Vagina (tissue), 2 donors: ENCODE measurements at regions not wholly inside any gene's neighbourhood (a gene's known extent, or its start where the extent isn't known, plus 50 kb on each side); places are given as distances from the start of the nearest gene placed in this dataset.
"Not testable (repeated sequence)": the region's sequence is repeated elsewhere in the genome, so short reads cannot be mapped to it uniquely, and the experiment has no call there.

Experiments used
- DNase-seq, 2 donors: peaks; one replicate each; pipeline ENCODE4 v3.0.0-alpha.2; 2017; ENCODE audit errors: extremely low spot score in 2 of 2
- H3K27ac ChIP-seq: fragments of 200-600 bp; sonication (generic); one replicate; pipeline ENCODE4 v1.5.1; 2019
- H3K27me3 ChIP-seq: fragments of 200-600 bp; sonication (generic); one replicate; pipeline ENCODE4 v1.5.1; 2019
- H3K36me3 ChIP-seq, 2 donors: fragments of 200-600 bp; sonication (generic); one replicate each; pipeline ENCODE4 v1.5.1; 2017 to 2019
- H3K4me1 ChIP-seq: fragments of 200-600 bp; sonication (generic); one replicate; pipeline ENCODE4 v1.5.1; 2019
- H3K4me3 ChIP-seq, 2 donors: fragments of 200-600 bp; sonication (generic); 1 replicate in 1 of 2; 2 replicates in 1 of 2; pipeline ENCODE4 v1.5.1; 2016 to 2019
- H3K9me3 ChIP-seq: fragments of 200-600 bp; sonication (generic); one replicate; pipeline ENCODE4 v1.5.1; 2019
- POLR2A ChIP-seq, 2 donors: fragments of 450-650 bp; IDR thresholded peaks; one replicate each; pipeline ENCODE4 v1.6.1; 2017; ENCODE audit warnings: antibody characterized with exemption in 2 of 2, mild to moderate bottlenecking in 2 of 2, moderate library complexity in 2 of 2
- POLR2AphosphoS5 ChIP-seq, 2 donors: sonication (generic); formaldehyde crosslinking; IDR thresholded peaks; one replicate each; pipeline ENCODE4 v1.9.0; 2017; ENCODE audit warnings: antibody characterized with exemption in 2 of 2, mild to moderate bottlenecking in 2 of 2, low read depth in 1 of 2; ENCODE audit not compliant: insufficient read depth in 1 of 2
- intact Hi-C: fragments of 100-400 bp; cut with DNase I; formaldehyde crosslinking; loops from one replicate; pipeline ENCODE4 v1.15.1; 2023
- TF ChIP-seq, protein P1 (sequence below), 3 experiments: fragments of 450-650 bp in 2 of 3; fragments of 200-600 bp in 1 of 3; sonication (generic) in 1 of 3; IDR thresholded peaks; one replicate each; pipeline ENCODE4 v1.5.1; 2017 to 2019; ENCODE audit warnings: antibody characterized with exemption in 3 of 3, mild to moderate bottlenecking in 2 of 3, moderate library complexity in 2 of 3

DNA sequence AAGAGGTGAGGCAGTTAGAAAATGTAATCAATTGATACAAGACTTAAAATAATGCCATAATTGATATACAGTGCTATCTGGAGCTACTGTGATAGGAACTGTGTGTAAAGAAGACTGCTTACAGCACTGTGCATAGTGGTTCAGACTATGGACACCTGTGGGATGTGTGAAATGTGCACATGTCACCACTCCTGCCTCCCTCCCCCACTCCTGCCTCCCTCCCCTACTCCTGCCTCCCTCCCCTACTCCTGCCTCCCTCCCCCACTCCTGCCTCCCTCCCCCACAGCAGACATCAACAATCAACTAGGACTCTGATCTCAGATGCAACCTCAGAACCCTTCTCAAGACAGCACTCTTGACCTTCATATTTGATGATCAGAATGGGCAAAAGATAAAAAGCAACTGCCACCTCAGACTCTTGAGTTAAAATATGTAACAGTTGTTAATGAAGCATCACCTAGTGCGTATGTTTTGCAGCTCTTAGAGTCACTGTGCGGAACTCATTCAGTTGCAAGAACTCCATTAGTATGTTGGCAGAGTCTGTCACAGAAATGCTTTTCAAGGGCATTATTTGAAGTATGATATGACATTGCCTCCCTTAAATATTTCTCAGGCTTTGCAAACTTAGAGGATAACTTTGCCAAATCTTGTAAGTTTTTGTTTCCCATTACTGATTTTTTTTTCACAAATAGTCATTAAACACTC is 255.2 kb upstream of the DDHD1 start:
- H3K9me3 ChIP-seq, result no peaks in the 10 kb centered on the region
- H3K36me3 ChIP-seq, result no peaks in the 10 kb centered on the region
- no peak overlapping the region for H3K4me3 ChIP-seq
- H3K4me1 ChIP-seq, result no peaks in the 10 kb centered on the region
- TF ChIP-seq POLR2AphosphoS5 (IDR thresholded peaks at IDR 0.05; ENCODE audit: insufficient read depth in 1 of 2, low read depth in 1 of 2) (no peak), POLR2A (IDR thresholded peaks at IDR 0.05) (no peak)
- TF ChIP-seq, protein P1, sequence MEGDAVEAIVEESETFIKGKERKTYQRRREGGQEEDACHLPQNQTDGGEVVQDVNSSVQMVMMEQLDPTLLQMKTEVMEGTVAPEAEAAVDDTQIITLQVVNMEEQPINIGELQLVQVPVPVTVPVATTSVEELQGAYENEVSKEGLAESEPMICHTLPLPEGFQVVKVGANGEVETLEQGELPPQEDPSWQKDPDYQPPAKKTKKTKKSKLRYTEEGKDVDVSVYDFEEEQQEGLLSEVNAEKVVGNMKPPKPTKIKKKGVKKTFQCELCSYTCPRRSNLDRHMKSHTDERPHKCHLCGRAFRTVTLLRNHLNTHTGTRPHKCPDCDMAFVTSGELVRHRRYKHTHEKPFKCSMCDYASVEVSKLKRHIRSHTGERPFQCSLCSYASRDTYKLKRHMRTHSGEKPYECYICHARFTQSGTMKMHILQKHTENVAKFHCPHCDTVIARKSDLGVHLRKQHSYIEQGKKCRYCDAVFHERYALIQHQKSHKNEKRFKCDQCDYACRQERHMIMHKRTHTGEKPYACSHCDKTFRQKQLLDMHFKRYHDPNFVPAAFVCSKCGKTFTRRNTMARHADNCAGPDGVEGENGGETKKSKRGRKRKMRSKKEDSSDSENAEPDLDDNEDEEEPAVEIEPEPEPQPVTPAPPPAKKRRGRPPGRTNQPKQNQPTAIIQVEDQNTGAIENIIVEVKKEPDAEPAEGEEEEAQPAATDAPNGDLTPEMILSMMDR (IDR thresholded peaks at IDR 0.05), result no peak
- no peak for DNase-seq
- no peak overlapping the region for H3K27ac ChIP-seq
- H3K27me3 ChIP-seq, result no peaks in the 10 kb centered on the region
- intact Hi-C loops, result no loop called here

DNA sequence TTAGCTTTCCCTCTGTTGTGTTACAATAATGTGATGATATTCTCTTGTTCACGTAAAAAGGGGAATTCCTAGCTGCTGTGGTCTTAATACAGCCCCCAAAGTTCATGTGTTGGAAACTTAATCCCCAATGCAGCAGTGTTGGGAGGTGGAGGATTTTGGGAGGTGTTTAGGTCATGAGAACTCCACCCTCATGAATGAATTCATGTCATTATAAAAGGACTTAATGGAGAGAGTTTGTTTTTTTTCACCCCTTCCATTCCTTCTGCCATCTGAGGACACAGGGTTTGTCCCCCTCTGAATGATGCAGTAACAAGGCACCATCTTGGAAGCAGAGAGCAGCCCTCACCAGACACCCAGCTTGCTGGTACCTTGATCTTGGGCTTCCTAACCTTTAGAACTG is 253.4 kb upstream of the DDHD1 start:
- TF ChIP-seq POLR2A (IDR thresholded peaks at IDR 0.05) (no peak), POLR2AphosphoS5 (IDR thresholded peaks at IDR 0.05; ENCODE audit: insufficient read depth in 1 of 2, low read depth in 1 of 2) (no peak)
- TF ChIP-seq, protein P1 (IDR thresholded peaks at IDR 0.05), result no peak
- DNase-seq, result no peak
- H3K36me3 ChIP-seq, result no peaks in the 10 kb centered on the region
- H3K9me3 ChIP-seq, result no peaks in the 10 kb centered on the region
- no peak overlapping the region for H3K27ac ChIP-seq
- no peaks in the 10 kb centered on the region for H3K4me1 ChIP-seq
- H3K27me3 ChIP-seq, result no peaks in the 10 kb centered on the region
- intact Hi-C loops, result no loop called here
- no peak overlapping the region for H3K4me3 ChIP-seq

DNA sequence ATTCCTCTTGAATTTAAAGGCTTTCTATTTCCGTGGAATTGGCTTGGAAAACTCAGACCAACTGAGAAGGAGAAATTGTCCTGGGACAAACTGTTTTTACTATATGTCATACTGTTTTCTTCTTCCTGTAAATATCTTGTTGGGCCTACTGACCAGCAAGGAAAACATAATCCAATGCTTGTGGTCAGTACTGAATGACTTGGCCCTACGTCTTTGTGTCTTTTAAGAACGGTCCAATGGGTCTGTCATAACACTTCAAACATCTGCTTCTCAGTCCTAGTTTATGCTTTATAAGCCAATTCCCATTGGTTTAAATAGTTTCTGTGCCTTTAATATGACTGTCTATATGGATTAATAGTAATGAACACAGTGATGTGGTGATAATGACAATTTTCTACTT is 248.5 kb upstream of the DDHD1 start:
- intact Hi-C loops, result no loop called here
- H3K36me3 ChIP-seq, result no peaks in the 10 kb centered on the region
- no peaks in the 10 kb centered on the region for H3K27me3 ChIP-seq
- H3K9me3 ChIP-seq, result no peaks in the 10 kb centered on the region
- H3K4me3 ChIP-seq, result no peak overlapping the region
- no peaks in the 10 kb centered on the region for H3K4me1 ChIP-seq
- H3K27ac ChIP-seq, result no peak overlapping the region
- TF ChIP-seq, protein P1 (IDR thresholded peaks at IDR 0.05), result no peak
- TF ChIP-seq POLR2AphosphoS5 (IDR thresholded peaks at IDR 0.05; ENCODE audit: insufficient read depth in 1 of 2, low read depth in 1 of 2) (no peak), POLR2A (IDR thresholded peaks at IDR 0.05) (no peak)
- DNase-seq, result no peak

DNA sequence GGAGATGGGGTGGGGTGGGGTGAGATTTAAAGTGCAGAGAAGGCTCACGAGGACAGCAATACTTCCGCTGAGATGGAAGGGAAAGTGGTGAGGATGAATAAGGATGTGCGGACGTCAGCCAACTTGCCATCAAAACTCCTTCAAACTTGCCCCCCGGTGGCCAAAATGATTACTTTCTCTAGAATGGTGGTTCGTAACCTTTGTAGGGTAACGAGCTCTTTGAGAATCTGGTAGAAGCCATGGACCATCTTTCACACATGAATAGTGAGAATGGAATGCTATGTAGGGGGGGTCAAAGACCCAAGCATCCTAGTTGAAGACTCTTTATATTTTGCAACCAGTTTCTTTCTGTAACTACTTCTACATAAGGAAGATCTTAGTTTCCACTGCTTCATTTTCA is 245.9 kb upstream of the DDHD1 start:
- TF ChIP-seq, protein P1 (IDR thresholded peaks at IDR 0.05), result no peak
- TF ChIP-seq POLR2AphosphoS5 (IDR thresholded peaks at IDR 0.05; ENCODE audit: insufficient read depth in 1 of 2, low read depth in 1 of 2) (no peak), POLR2A (IDR thresholded peaks at IDR 0.05) (no peak)
- H3K36me3 ChIP-seq, result no peaks in the 10 kb centered on the region
- no peak overlapping the region for H3K27ac ChIP-seq
- H3K27me3 ChIP-seq, result no peaks in the 10 kb centered on the region
- H3K4me1 ChIP-seq, result no peaks in the 10 kb centered on the region
- intact Hi-C loops, result no loop called here
- DNase-seq, result no peak
- no peak overlapping the region for H3K4me3 ChIP-seq
- H3K9me3 ChIP-seq, result peaks cover 4% of the 10 kb centered on the region

DNA sequence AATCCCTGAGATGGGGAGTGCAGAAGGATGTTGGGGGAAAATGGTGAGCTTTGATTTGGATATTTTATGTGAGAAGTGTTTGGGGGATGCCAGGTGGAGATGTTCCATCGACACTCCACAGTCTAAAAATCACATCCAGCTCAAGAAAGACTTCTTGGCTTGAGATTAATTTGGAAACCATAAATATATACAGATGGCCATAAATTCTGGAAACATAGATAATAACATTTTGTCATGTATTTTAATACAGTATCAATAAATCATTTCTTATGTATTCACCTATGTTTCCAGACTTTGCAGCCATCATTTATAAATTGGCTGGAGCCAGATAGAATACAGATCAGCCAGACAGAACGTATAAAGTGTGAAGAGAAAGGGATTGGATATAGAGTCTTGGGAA is 245.5 kb upstream of the DDHD1 start:
- Histone ChIP-seq H3K27me3 (no peaks in the 10 kb centered on the region), H3K27ac (no peak overlapping the region), H3K4me3 (no peak overlapping the region), H3K36me3 (no peaks in the 10 kb centered on the region), H3K4me1 (no peaks in the 10 kb centered on the region), H3K9me3 (peaks cover 4% of the 10 kb centered on the region)
- no peak for TF ChIP-seq POLR2A (IDR thresholded peaks at IDR 0.05)
- TF ChIP-seq POLR2AphosphoS5 (IDR thresholded peaks at IDR 0.05; ENCODE audit: insufficient read depth in 1 of 2, low read depth in 1 of 2), result no peak
- TF ChIP-seq, protein P1 (IDR thresholded peaks at IDR 0.05), result no peak
- DNase-seq, result no peak
- intact Hi-C loops, result no loop called here

DNA sequence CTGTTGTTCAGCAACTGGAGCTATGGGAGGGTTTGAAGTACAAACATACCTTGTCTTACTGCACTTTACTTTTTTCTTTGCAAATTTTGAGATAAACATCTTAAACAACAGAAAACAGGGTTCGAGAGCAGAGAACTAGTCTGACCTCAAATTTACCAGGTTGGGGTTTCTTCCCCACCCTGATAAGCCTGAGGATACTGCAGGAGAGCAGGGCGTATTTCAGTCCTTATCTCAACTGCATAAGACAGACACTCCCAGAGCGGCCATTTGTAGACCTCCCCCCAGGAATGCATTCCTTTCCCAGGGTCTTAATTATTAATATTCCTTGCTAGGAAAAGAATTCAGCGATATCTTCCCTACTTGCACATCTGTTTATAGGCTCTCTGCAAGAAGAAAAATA is 242.1 kb upstream of the DDHD1 start:
- H3K4me3 ChIP-seq, H3K27ac ChIP-seq, H3K9me3 ChIP-seq, intact Hi-C loops, DNase-seq, H3K27me3 ChIP-seq, H3K36me3 ChIP-seq: not testable (repeated sequence)
- H3K4me1 ChIP-seq, result peaks cover 10% of the 10 kb centered on the region
